ENCODE measurements at regions not wholly inside any gene's neighbourhood (a gene's known extent, or its start where the extent isn't known, plus 50 kb on each side); places are given as distances from the start of the nearest gene placed in this dataset.
"Not testable (repeated sequence)": the region's sequence is repeated elsewhere in the genome, so short reads cannot be mapped to it uniquely, and the experiment has no call there.

- Mint-ChIP-seq H3K4me1 (ENCODE audit: low read depth) (no peaks in the 10 kb centered on the region), H3K4me3 (no peak overlapping the region), H3K27me3 (ENCODE audit: low read depth) (no peaks in the 10 kb centered on the region), H3K9me3 (peaks cover 8% of the 10 kb centered on the region), H3K36me3 (ENCODE audit: insufficient read depth) (peaks cover 2% of the 10 kb centered on the region)
- DNase-seq (no peak), ATAC-seq (no peak)
Measured at GRCh38 chr3:106359692-106360091, 490.9 kb upstream of the CBLB start.

GRCh38 chr3:106360901-106361300, 492.1 kb upstream of the CBLB start:
- not testable (repeated sequence) for H3K9me3 Mint-ChIP-seq

DNA sequence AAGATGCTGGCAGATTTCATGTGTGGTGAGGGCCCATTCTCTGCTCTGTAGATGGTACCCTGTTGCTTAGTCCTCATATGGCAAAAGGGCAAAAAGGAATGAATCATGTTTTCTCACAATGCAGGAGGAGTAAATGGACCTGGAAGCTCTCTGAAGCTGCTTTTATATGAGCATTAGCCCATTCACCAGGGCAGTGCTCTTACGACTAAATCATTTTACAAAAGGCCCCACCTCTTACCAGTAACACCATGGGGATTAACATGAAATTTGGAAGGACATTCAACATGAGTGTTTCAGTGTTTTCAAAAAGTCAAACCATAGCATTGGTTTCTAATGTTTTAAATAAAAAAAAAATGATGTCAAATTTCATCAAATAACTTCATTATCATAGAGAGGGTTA, 495.7 kb upstream of the CBLB start:
- H3K27me3 Mint-ChIP-seq (ENCODE audit: low read depth) = no peaks in the 10 kb centered on the region
- H3K4me1 Mint-ChIP-seq (ENCODE audit: low read depth) = peaks cover 6% of the 10 kb centered on the region
- peaks cover 2% of the 10 kb centered on the region for H3K36me3 Mint-ChIP-seq (ENCODE audit: insufficient read depth)
- H3K9me3 Mint-ChIP-seq = peaks cover 8% of the 10 kb centered on the region
- no peak overlapping the region for H3K4me3 Mint-ChIP-seq
- DNase-seq (no peak), ATAC-seq (no peak)

More at GRCh38 chr3:106360901-106361300, 492.1 kb upstream of the CBLB start:
- H3K36me3 Mint-ChIP-seq (ENCODE audit: insufficient read depth); H3K4me1 Mint-ChIP-seq (ENCODE audit: low read depth); ATAC-seq; H3K27me3 Mint-ChIP-seq (ENCODE audit: low read depth); H3K4me3 Mint-ChIP-seq; DNase-seq: not testable (repeated sequence)

DNA sequence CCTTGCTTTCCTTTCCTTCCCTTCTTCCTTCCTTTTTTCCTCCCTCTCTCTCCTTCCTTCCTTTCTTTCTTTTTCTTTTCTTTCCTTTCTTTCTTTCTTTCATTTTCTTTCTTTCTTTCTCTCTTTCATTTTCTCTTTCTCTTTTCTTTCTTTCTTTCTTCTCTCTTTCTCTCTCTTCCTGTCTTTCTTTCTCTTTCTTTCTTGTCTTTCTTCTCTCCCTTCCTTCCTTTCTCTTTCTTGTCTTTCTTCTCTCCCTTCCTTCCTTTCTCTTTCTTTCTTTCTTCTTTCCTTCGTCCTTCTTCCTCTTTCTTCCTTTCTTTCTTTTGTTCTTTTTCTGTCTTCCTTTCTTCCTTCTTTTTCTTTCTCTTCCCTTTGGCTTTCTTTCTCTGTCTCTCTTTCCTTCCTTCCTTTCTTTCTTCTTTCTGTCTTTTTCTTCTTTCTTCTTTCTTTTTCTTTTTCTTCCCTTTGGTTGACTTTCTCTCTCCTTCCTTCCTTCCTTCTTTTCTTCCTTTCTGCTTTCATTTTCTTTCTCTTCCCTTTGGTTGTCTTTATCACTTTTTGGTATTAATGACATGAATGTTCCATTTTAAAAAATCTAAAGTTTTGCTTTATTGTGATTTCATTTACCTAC, 496.4 kb upstream of the CBLB start:
- H3K4me3 Mint-ChIP-seq = no peak overlapping the region
- DNase-seq (no peak), ATAC-seq (no peak)
- H3K9me3 Mint-ChIP-seq = peaks cover 8% of the 10 kb centered on the region
- H3K36me3 Mint-ChIP-seq (ENCODE audit: insufficient read depth) = peaks cover 2% of the 10 kb centered on the region
- peaks cover 6% of the 10 kb centered on the region for H3K4me1 Mint-ChIP-seq (ENCODE audit: low read depth)
- no peaks in the 10 kb centered on the region for H3K27me3 Mint-ChIP-seq (ENCODE audit: low read depth)

DNA sequence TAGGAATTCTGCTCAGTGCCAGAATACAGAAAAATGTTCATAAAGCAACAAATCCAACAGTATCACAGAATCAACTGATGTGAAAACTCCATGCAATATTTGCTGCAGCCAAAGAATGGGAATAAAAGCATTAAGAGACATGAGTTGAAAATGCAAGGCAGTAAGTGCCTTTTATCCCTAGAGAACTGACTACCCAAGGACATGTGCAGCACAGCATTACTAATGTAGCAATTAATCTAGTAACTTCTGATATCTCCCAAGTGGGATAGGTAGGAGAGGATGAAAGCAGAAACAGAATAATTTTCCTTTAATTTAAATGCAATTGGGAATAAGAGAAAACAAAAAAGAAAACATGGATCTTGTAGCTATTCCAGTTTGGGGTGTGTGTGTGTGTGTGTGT, 497.5 kb upstream of the CBLB start:
- Mint-ChIP-seq H3K9me3 (peaks cover 8% of the 10 kb centered on the region), H3K4me1 (ENCODE audit: low read depth) (peaks cover 6% of the 10 kb centered on the region), H3K27me3 (ENCODE audit: low read depth) (peaks cover 2% of the 10 kb centered on the region), H3K36me3 (ENCODE audit: insufficient read depth) (peaks cover 2% of the 10 kb centered on the region), H3K4me3 (no peak overlapping the region)
- ATAC-seq (no peak), DNase-seq (no peak)

DNA sequence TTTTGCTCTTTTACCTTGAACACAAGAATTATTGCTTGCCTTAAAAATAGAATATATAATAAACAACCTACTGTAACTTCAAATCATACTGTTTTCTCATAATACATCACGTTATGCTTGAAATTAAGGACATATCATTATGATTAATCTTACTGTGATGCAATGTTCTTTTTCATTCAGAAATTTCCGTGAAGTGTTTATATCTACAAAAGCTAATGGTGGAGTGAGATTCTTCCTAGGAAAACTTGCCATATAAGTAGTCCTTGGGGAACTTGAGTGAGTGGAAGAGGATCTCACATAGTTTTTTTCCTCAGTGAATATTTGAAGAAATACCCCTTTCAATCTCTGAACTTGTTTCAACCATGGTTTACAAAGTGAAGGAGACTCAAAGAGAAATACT, 498.7 kb upstream of the CBLB start:
- ATAC-seq (no peak), DNase-seq (no peak)
- Mint-ChIP-seq H3K9me3 (no peaks in the 10 kb centered on the region), H3K4me3 (no peak overlapping the region), H3K27me3 (ENCODE audit: low read depth) (peaks cover 2% of the 10 kb centered on the region), H3K4me1 (ENCODE audit: low read depth) (peaks cover 6% of the 10 kb centered on the region), H3K36me3 (ENCODE audit: insufficient read depth) (no peaks in the 10 kb centered on the region)

DNA sequence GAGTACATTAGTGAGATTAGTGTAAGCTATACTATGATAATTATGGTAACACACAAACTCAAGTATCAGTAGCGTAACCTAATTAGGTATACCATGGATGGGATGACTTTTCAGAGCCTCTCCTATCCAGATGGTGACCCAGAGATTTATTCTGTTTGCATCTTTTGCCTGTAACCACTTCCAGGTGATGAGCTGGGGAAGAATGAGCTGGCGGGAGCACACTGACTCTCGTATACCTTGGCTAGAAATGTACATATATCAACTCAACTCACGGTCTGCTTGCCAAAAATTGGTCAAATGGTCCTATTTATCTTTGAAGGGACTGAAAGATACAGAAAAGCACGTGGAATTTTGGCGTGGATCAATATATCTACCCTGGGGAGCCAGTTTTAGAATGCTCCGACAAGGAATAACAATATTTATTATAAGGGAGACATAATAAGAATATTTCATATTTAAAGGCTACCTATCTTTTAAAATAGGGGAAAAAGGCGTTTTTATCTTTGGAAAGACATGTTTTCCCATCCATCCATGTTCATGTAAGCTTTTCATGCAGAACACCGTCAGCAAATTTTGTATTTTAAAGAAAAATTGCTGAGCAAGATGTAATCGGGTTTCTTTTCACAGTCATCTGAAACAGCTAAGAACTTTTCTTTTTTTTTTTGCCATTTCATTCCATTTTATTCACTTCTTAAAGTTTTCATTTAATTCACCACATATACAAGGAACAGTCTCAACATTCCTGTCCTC, 502.6 kb upstream of the CBLB start:
- ATAC-seq (no peak), DNase-seq (no peak)
- H3K4me3 Mint-ChIP-seq = no peak overlapping the region
- H3K4me1 Mint-ChIP-seq (ENCODE audit: low read depth) = no peaks in the 10 kb centered on the region
- no peaks in the 10 kb centered on the region for H3K9me3 Mint-ChIP-seq
- no peaks in the 10 kb centered on the region for H3K36me3 Mint-ChIP-seq (ENCODE audit: insufficient read depth)
- peaks cover 2% of the 10 kb centered on the region for H3K27me3 Mint-ChIP-seq (ENCODE audit: low read depth)

GRCh38 chr3:106371971-106372805, 503.4 kb upstream of the CBLB start:
- H3K36me3 Mint-ChIP-seq (ENCODE audit: insufficient read depth) = no peaks in the 10 kb centered on the region
- H3K4me3 Mint-ChIP-seq = no peak overlapping the region
- peaks cover 2% of the 10 kb centered on the region for H3K27me3 Mint-ChIP-seq (ENCODE audit: low read depth)
- ATAC-seq (no peak), DNase-seq (no peak)
- no peaks in the 10 kb centered on the region for H3K4me1 Mint-ChIP-seq (ENCODE audit: low read depth)
- H3K9me3 Mint-ChIP-seq = no peaks in the 10 kb centered on the region

- Mint-ChIP-seq H3K36me3 (ENCODE audit: insufficient read depth) (no peaks in the 10 kb centered on the region), H3K4me3 (no peak overlapping the region), H3K4me1 (ENCODE audit: low read depth) (no peaks in the 10 kb centered on the region), H3K27me3 (ENCODE audit: low read depth) (peaks cover 2% of the 10 kb centered on the region), H3K9me3 (no peaks in the 10 kb centered on the region)
- DNase-seq (no peak), ATAC-seq (no peak)
Measured at GRCh38 chr3:106372806-106373190, 504.0 kb upstream of the CBLB start.

DNA sequence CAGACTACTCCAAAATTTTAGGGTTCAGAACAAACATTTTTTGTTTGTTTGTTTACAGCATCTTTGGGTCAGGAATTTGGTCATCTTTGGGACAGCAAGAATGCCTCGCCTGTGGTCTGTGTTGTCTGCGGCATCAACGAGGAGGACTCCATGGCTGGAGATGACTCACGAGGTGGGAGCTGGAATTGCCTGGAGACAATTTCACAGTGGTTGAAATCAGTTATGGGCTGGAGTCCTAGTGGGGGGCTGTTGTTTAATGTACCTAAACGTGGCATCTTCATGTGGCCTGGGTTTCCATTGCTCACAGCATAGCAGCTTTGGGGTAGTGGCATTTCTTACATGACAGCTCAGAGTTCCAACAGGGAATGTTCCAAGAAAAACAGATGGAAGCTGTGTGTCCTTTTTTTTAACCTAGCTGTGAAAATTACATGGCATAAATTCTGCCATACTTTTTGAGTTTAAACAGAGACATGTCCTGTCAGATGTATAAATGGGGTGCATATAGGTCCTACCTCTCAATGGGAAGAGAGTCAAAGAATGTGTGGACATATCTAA, 507.3 kb upstream of the CBLB start:
- no peak overlapping the region for H3K4me3 Mint-ChIP-seq
- H3K4me1 Mint-ChIP-seq (ENCODE audit: low read depth) = no peaks in the 10 kb centered on the region
- no peaks in the 10 kb centered on the region for H3K27me3 Mint-ChIP-seq (ENCODE audit: low read depth)
- no peak for ATAC-seq
- no peak for DNase-seq
- no peaks in the 10 kb centered on the region for H3K9me3 Mint-ChIP-seq
- no peaks in the 10 kb centered on the region for H3K36me3 Mint-ChIP-seq (ENCODE audit: insufficient read depth)

DNA sequence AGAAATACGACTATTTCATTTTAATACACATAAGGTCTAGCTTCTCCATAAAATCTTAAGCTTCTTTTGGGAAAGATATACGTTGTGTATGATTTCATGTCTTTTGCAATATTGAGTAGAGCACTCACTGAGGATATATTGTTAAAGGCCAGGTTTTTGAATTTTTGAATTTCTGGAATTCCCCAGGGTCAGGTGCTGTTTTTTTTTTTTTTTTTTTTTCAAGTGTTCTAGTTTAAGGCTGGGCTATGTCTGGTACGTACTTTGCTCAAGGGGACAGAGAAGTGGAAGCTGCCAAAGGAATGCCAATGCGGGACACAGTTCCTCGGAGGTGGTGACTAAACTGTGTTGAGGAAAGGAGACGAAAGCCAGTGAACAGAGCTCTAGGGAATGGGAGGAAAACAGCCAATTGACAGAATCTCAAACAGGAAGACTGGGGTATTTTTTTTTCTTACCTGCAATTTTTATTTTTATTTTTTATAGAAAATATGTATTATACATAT, 510.5 kb upstream of the CBLB start:
- Mint-ChIP-seq H3K4me3 (no peak overlapping the region), H3K36me3 (ENCODE audit: insufficient read depth) (no peaks in the 10 kb centered on the region), H3K9me3 (no peaks in the 10 kb centered on the region), H3K4me1 (ENCODE audit: low read depth) (no peaks in the 10 kb centered on the region), H3K27me3 (ENCODE audit: low read depth) (no peaks in the 10 kb centered on the region)
- no peak for DNase-seq
- ATAC-seq = no peak

DNA sequence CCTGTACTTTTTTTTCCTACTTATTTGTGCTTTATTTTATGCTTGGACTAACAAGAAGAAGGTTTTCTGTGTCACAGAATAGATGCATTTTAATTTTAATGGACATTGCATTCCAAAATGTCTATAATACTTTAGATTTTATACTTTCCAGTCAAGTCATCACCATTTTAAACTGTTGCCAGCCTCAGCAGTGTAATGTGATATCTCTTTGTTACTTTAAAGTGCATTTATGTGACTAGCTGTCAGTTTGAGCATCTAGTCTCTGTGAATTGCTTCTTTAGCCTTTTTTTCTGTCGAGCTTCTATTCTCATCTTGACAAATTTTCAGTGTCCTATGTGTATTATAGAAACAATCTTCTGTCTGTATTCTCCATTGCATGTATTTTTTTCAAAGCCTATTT, 511.4 kb upstream of the CBLB start:
- DNase-seq (no peak), ATAC-seq (no peak)
- no peaks in the 10 kb centered on the region for H3K36me3 Mint-ChIP-seq (ENCODE audit: insufficient read depth)
- no peaks in the 10 kb centered on the region for H3K27me3 Mint-ChIP-seq (ENCODE audit: low read depth)
- no peaks in the 10 kb centered on the region for H3K4me1 Mint-ChIP-seq (ENCODE audit: low read depth)
- H3K4me3 Mint-ChIP-seq = no peak overlapping the region
- no peaks in the 10 kb centered on the region for H3K9me3 Mint-ChIP-seq

DNA sequence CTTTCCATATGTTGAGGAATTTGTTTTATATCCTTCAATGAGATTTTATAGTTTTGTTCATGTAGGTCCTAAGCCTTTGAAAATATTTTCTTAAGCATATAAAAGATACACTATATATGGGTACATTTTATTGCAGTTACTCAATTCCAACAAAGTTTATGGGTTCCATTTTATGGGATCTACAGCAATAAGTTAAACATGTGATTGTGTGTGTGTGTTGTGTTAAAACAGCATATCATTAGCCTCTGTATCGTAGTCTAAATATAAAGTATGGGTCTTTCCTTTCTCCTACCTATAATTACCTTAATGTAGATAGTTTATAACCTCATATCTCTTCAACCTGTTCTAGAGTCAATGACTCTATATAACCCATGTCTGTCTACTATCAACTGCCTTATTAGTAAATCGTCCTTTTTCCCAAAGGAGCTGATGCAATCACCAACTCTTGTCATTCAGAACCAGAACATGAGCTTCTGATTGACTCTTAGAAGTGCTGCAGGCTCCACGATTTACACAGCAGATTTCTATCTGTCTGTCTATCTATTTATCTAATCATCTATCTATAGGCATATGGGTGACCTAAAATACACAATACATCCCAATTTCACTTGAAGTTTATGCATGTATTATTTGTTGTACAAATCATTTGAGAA, 512.6 kb upstream of the CBLB start:
- Mint-ChIP-seq H3K4me1 (ENCODE audit: low read depth) (peaks cover 2% of the 10 kb centered on the region), H3K4me3 (no peak overlapping the region), H3K9me3 (no peaks in the 10 kb centered on the region), H3K27me3 (ENCODE audit: low read depth) (no peaks in the 10 kb centered on the region), H3K36me3 (ENCODE audit: insufficient read depth) (no peaks in the 10 kb centered on the region)
- ATAC-seq (no peak), DNase-seq (no peak)

- Mint-ChIP-seq H3K27me3 (ENCODE audit: low read depth) (no peaks in the 10 kb centered on the region), H3K36me3 (ENCODE audit: insufficient read depth) (no peaks in the 10 kb centered on the region), H3K4me3 (no peak overlapping the region), H3K9me3 (no peaks in the 10 kb centered on the region), H3K4me1 (ENCODE audit: low read depth) (peaks cover 2% of the 10 kb centered on the region)
- DNase-seq = no peak
- ATAC-seq = no peak
Measured at GRCh38 chr3:106381939-106382335, 513.1 kb upstream of the CBLB start.

Data from activated T-cell treated with anti-CD3 and anti-CD28 coated beads, Interleukin-2, amount 50 U/mL, for 4 hours (primary cell).